SK-N-SH treated with all-trans-retinoic acid at 6 μM for 48 hours (cell line): ENCODE measurements at regions not wholly inside any gene's neighbourhood (a gene's known extent, or its start where the extent isn't known, plus 50 kb on each side); places are given as distances from the start of the nearest gene placed in this dataset.

ENCODE experiments used
- BACH2 ChIP-seq: fragments of 250-450 bp; sonication (Bioruptor Pico); IDR thresholded peaks from 2 replicates; pipeline ENCODE4 v1.9.0; 2021; ENCODE audit warnings: mild to moderate bottlenecking, borderline replicate concordance
- CREB5 ChIP-seq: fragments of 250-450 bp; sonication (Bioruptor Pico); IDR thresholded peaks from 2 replicates; pipeline ENCODE4 v1.5.1; 2020; ENCODE audit warnings: low read depth, mild to moderate bottlenecking, moderate library complexity
- CSDC2 ChIP-seq: fragments of 250-450 bp; sonication (Bioruptor Pico); IDR thresholded peaks from 2 replicates; pipeline ENCODE4 v1.5.0; 2020; ENCODE audit warnings: mild to moderate bottlenecking, moderate library complexity
- ISL1 ChIP-seq: fragments of 250-450 bp; sonication (Bioruptor Pico); IDR thresholded peaks from 2 replicates; pipeline ENCODE4 v2.1.2; 2022; ENCODE audit warnings: mild to moderate bottlenecking, moderate library complexity
- RARB ChIP-seq: fragments of 250-450 bp; sonication (Bioruptor Pico); IDR thresholded peaks from 2 replicates; pipeline ENCODE4 v1.8.0; 2021; ENCODE audit warnings: mild to moderate bottlenecking, moderate library complexity
- ZC3H10 ChIP-seq: fragments of 250-450 bp; sonication (Bioruptor Pico); IDR thresholded peaks from 2 replicates; pipeline ENCODE4 v1.5.1; 2021; ENCODE audit warnings: mild to moderate bottlenecking, moderate library complexity
- ZFP30 ChIP-seq: fragments of 450-650 bp; formaldehyde crosslinking; IDR thresholded peaks from 2 replicates; pipeline ENCODE4 v1.5.0; 2022; ENCODE audit warnings: mild to moderate bottlenecking, moderate library complexity
- ZNF565 ChIP-seq: fragments of 450-650 bp; formaldehyde crosslinking; conservative IDR thresholded peaks from 2 replicates; pipeline ENCODE4 v1.5.0; 2020; ENCODE audit warnings: low read depth, mild to moderate bottlenecking, moderate library complexity
- TF ChIP-seq, protein P1 (sequence below): fragments of 250-450 bp; sonication (Bioruptor Pico); IDR thresholded peaks from 2 replicates; pipeline ENCODE4 v1.8.0; 2020; ENCODE audit warnings: mild to moderate bottlenecking, moderate library complexity, borderline replicate concordance

- no peak for TF ChIP-seq RARB (CRISPR knock-in tag)
- no peak for TF ChIP-seq CREB5
- TF ChIP-seq, protein P1, sequence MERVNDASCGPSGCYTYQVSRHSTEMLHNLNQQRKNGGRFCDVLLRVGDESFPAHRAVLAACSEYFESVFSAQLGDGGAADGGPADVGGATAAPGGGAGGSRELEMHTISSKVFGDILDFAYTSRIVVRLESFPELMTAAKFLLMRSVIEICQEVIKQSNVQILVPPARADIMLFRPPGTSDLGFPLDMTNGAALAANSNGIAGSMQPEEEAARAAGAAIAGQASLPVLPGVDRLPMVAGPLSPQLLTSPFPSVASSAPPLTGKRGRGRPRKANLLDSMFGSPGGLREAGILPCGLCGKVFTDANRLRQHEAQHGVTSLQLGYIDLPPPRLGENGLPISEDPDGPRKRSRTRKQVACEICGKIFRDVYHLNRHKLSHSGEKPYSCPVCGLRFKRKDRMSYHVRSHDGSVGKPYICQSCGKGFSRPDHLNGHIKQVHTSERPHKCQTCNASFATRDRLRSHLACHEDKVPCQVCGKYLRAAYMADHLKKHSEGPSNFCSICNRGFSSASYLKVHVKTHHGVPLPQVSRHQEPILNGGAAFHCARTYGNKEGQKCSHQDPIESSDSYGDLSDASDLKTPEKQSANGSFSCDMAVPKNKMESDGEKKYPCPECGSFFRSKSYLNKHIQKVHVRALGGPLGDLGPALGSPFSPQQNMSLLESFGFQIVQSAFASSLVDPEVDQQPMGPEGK (CRISPR knock-in tag): no peak
- no peak for TF ChIP-seq ZFP30
- no peak for TF ChIP-seq ISL1
- TF ChIP-seq ZNF565 (CRISPR knock-in tag): no peak
- TF ChIP-seq ZC3H10: no peak
- TF ChIP-seq CSDC2 (CRISPR knock-in tag): no peak
- TF ChIP-seq BACH2 (CRISPR knock-in tag): no peak
Observed at GRCh38 chr2:19141234-19142004, 217.0 kb downstream of the OSR1 start.
